Prostate gland (tissue), 2 donors: ENCODE measurements at regions not wholly inside any gene's neighbourhood (a gene's known extent, or its start where the extent isn't known, plus 50 kb on each side); places are given as distances from the start of the nearest gene placed in this dataset.
"Not testable (repeated sequence)": the region's sequence is repeated elsewhere in the genome, so short reads cannot be mapped to it uniquely, and the experiment has no call there.

Experiments used
- DNase-seq: peaks from one replicate; pipeline ENCODE4 v3.0.0-alpha.2; 2019; ENCODE audit warnings: low spot score
- H3K27ac ChIP-seq, 2 donors: fragments of 200-600 bp; sonication (generic); 2 replicates each; pipeline ENCODE4 v1.5.1; 2017 to 2019
- H3K27me3 ChIP-seq: fragments of 200-600 bp; sonication (generic); replicated peaks from 2 replicates; pipeline ENCODE4 v1.5.1; 2019; ENCODE audit not compliant: insufficient read depth
- H3K36me3 ChIP-seq, 2 donors: fragments of 200-600 bp; sonication (generic); 1 replicate in 1 of 2; 2 replicates in 1 of 2; pipeline versions ENCODE4 v1.5.1 to v1.8.1; 2017 to 2019
- H3K4me1 ChIP-seq: fragments of 200-600 bp; sonication (generic); replicated peaks from 2 replicates; pipeline ENCODE4 v1.5.1; 2019
- H3K4me3 ChIP-seq, 2 donors: fragments of 200-600 bp; sonication (generic); 2 replicates each; pipeline ENCODE4 v1.5.1; 2017 to 2019
- H3K9me3 ChIP-seq: fragments of 200-600 bp; sonication (generic); 2 replicates; pipeline ENCODE4 v1.5.1; 2017
- CTCF ChIP-seq, 4 experiments: fragments of 200-600 bp in 2 of 4; fragments of 450-650 bp in 2 of 4; sonication (generic) in 2 of 4; IDR thresholded peaks; 1 replicate in 3 of 4; 2 replicates in 1 of 4; pipeline ENCODE4 v1.5.1; 2016 to 2019; ENCODE audit warnings: antibody characterized with exemption in 4 of 4, mild to moderate bottlenecking in 2 of 4, moderate library complexity in 2 of 4
- POLR2A ChIP-seq: fragments of 450-650 bp; IDR thresholded peaks from one replicate; pipeline ENCODE4 v1.6.1; 2016; ENCODE audit warnings: antibody characterized with exemption, mild to moderate bottlenecking
- POLR2AphosphoS5 ChIP-seq: sonication (generic); formaldehyde crosslinking; IDR thresholded peaks from one replicate; pipeline ENCODE4 v1.6.1; 2017; ENCODE audit warnings: antibody characterized with exemption
- WGBS: methylation state at CpG from one replicate; pipeline ENCODE4 v1.1.5; 2018; 5-methylcytosine and 5-hydroxymethylcytosine counted together
- intact Hi-C: fragments of 100-400 bp; cut with DNase I; formaldehyde crosslinking; loops from one replicate; pipeline ENCODE4 v1.14.2; 2022

- Histone ChIP-seq H3K27me3 (no peaks in the 10 kb centered on the region), H3K4me1 (no peaks in the 10 kb centered on the region), H3K4me3 (no peak overlapping the region), H3K9me3 (no peaks in the 10 kb centered on the region), H3K27ac (no peak overlapping the region), H3K36me3 (no peaks in the 10 kb centered on the region)
- intact Hi-C loops: no loop called here
- TF ChIP-seq POLR2A: no peak
- no peak for TF ChIP-seq CTCF (IDR thresholded peaks at IDR 0.05)
- no peak for TF ChIP-seq POLR2AphosphoS5
- 74% methylated on average over 9 of the region's 9 CpGs for WGBS
- no peak for DNase-seq
Measured at GRCh38 chr2:207341112-207341750, 175.5 kb upstream of the KLF7 start.

DNA sequence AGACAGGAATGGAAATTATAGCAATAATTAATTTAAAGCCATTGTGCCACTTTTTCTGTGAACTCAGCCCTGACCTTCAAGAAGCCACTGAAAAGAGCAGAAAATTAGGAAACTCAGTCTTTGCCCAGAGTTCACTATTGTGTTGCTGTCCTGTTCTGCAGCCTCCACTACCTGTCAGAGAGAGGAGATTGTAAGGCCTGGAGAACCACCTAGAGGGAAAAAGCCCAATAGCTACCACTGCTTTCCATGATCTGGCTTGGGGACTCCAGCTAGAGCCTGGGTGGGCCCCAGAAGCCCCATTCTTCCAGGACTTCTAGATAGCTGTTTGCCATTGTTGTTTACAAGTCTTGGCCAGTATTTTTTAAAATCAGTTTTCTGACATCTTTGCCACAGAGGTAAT, 176.1 kb upstream of the KLF7 start:
- H3K4me3 ChIP-seq: no peak overlapping the region
- no peak for DNase-seq
- no peaks in the 10 kb centered on the region for H3K36me3 ChIP-seq
- TF ChIP-seq POLR2A (no peak), POLR2AphosphoS5 (no peak), CTCF (IDR thresholded peaks at IDR 0.05) (no peak)
- no peaks in the 10 kb centered on the region for H3K27me3 ChIP-seq
- H3K27ac ChIP-seq: no peak overlapping the region
- intact Hi-C loops: no loop called here
- no peaks in the 10 kb centered on the region for H3K9me3 ChIP-seq
- H3K4me1 ChIP-seq: no peaks in the 10 kb centered on the region

DNA sequence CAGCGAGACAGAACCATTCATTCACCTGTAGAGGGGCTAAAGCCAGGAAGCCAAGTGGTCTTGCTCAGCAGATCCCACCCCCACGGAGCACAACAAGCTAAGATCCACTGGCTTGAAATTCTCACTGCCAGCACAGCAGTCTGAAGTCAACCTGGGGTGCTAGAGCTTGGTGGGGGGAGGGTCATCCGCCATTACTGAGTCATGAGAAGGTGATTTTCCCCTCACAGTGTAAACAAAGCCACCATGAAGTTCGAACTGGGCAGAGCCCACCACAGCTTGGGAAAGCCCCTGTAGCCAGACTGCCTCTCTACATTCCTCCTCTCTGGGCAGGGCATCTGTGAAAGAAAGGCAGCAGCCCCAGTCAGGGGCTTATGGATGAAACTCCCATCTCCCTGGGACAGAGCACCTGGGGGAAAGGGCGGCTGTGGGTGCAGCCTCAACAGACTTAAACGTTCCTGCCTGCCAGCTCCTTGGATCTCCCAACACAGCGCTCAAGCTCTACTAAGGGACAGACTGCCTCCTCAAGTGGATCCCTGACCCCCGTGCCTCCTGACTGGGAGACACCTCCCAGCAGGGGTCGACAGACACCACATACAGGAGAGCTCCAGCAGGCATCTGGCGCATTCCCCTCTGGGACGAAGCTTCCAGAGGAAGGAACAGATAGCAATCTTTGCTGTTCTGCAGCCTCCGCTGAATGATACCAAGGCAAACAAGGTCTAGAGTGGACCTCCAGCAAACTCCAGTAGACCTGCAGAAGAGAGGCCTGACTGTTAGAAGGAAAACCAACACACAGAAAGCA, 179.0 kb upstream of the KLF7 start:
- H3K9me3 ChIP-seq, H3K4me3 ChIP-seq, H3K4me1 ChIP-seq, H3K27me3 ChIP-seq, intact Hi-C loops, DNase-seq, H3K27ac ChIP-seq, H3K36me3 ChIP-seq: not testable (repeated sequence)
- 76% methylated on average over 12 of the region's 12 CpGs for WGBS

GRCh38 chr2:207351171-207351570, 178.6 kb upstream of the CREB1 start:
- no peaks in the 10 kb centered on the region for H3K36me3 ChIP-seq
- H3K9me3 ChIP-seq: no peaks in the 10 kb centered on the region
- no peaks in the 10 kb centered on the region for H3K4me1 ChIP-seq
- intact Hi-C loops: no loop called here
- H3K27me3 ChIP-seq: no peaks in the 10 kb centered on the region
- no peak overlapping the region for H3K27ac ChIP-seq
- H3K4me3 ChIP-seq: no peak overlapping the region
- 94% methylated on average over 1 of the region's 1 CpG for WGBS
- TF ChIP-seq POLR2AphosphoS5 (no peak), POLR2A (no peak), CTCF (IDR thresholded peaks at IDR 0.05) (no peak)
- DNase-seq: no peak

DNA sequence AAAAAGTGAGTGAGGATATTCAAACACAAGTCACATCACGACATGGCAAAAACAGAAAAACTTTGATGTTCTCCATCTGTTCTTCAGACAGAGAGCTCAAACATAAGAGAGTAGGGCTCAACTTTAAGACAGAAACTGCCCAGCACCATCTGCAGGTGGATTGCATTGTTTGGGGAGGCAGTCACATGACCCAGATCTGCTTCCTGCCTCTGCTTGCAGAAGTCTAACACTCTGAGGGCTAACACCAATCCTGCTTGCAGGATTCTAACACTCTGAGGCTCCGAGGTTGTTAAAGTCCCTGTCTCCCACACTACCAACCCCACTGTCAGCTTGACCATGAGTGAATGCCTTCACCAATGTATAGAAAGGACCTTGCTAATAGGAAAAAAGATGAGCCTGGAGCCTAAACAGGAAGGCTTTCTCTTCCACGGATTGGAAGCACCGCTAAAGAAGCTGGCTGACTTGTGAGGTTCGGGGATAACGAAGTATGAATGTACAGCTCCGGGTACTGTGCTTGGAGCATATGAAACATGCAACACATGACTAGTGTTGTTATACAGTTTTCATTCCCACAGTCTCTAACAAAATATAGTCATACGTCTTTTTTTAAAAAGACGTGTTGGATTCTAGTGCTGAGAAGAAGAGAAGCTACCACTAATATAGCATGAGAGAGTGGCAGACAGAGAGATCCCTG, 176.6 kb upstream of the CREB1 start:
- Histone ChIP-seq H3K27ac (no peak overlapping the region), H3K4me3 (no peak overlapping the region), H3K36me3 (no peaks in the 10 kb centered on the region), H3K9me3 (no peaks in the 10 kb centered on the region), H3K27me3 (no peaks in the 10 kb centered on the region), H3K4me1 (no peaks in the 10 kb centered on the region)
- 85% methylated on average over 9 of the region's 9 CpGs for WGBS
- DNase-seq: no peak
- no peak for TF ChIP-seq POLR2A
- TF ChIP-seq POLR2AphosphoS5: no peak
- no peak for TF ChIP-seq CTCF (IDR thresholded peaks at IDR 0.05)
- intact Hi-C loops: no loop called here
